ENCODE measurements at regions not wholly inside any gene's neighbourhood (a gene's known extent, or its start where the extent isn't known, plus 50 kb on each side); places are given as distances from the start of the nearest gene placed in this dataset.

- DNase-seq: no peak
These were observed 1498.0 kb downstream of the STIM2 start for GRCh38 chr4:28358606-28359005.

DNA sequence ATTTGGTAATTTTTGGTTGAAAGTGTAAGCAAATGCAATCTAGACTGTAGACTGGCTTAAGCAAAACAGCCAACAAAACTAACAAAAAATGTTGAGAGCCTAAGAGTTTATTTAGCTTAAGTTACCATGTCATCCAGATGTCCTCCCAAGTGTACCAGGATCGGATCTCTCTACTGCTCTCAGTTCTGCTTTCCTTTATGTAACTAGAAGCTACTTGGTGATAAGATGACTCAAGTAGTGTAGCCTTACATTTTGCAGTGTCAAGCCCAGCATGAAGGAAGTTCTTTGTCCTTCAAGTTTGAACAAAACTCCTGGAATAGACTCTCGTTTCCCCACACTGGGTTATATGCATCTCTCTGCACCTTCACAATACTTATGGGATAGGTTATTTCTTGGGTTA lies 1500.0 kb downstream of the STIM2 start:
- DNase-seq: no peak

GRCh38 chr4:28362169-28362568 lies 1501.5 kb downstream of the STIM2 start:
- DNase-seq: no peak

- DNase-seq: no peak
These were observed 1508.9 kb downstream of the STIM2 start for GRCh38 chr4:28369499-28369898.

- DNase-seq: no peak
These were observed 1512.5 kb downstream of the STIM2 start for GRCh38 chr4:28373191-28373590.

- no peak for DNase-seq
These were observed 1513.0 kb downstream of the STIM2 start for GRCh38 chr4:28373601-28374000.

DNA sequence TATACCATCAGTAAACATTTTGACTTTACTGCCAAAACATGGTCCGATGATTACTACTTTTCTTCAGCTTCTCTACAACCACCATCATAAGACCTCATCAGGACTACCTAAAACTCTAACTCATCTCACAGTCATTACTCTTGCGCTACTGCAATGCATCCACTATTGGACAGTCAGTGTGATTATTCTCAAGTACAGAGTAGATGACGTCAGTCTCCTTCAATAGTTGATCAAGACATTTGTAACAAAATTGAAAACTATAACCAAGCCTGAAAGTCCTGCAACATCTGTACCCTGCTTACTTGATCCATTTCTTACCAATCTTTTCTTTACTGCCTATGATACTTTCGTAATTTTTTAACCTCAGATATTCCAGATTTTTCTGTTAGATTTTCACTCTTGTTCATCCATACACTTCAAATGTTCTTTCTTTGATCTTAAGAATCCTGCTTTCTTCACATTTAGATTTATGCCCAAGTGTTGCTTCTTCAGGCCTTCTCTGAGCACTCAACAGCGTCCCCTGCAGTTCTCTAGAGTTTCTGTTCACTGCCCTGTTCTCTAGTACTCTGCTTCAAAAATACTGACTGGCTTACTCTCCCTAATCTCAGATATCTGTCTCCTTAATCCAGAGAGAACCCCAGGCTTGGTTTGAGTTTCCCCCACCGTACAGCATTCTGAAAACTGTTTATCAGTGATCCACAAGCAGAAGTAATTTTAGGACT lies 1517.6 kb downstream of the STIM2 start:
- DNase-seq: no peak

DNA sequence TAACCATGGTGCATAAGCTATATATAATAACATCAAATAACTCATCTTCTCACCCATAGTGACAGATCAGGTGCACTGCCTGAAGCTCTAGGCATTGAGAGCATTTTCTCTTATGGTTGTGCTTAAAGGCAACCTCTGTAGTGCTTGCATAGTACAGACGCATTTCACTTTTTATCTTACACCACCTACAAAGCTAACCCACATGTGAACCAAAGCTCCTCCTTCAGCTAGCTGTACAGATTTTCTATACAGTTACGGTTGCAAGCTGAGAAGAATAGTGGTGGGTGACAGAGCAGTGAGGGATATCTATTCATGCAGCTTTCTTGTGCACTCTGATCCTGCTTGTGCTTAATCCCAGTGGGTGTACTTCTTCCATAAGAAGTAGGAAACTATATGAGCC lies 1525.2 kb downstream of the STIM2 start:
- no peak for DNase-seq

- no peak for DNase-seq
These were observed 1526.1 kb downstream of the STIM2 start for GRCh38 chr4:28386776-28387175.

DNA sequence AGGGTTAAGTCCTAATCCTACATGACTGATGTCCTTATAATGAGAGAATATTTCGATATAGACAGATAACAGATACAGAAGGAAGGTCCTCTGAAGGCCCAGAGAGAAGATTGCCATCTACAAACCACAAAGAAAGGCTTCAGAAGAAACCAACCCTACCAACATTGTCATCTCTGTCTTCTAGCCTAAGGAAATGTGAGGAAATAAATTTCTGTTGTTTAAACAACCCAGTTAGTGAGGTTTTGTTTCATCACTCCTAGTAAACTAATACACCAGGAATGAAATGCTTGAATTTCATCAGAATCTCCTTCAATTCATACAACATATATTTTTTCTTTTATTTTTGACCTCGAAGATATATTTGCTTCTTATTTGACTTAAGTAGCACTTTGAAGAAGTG lies 1527.8 kb downstream of the STIM2 start:
- no peak for DNase-seq

GRCh38 chr4:28391877-28392276 lies 1531.2 kb downstream of the STIM2 start:
- DNase-seq: no peak

DNA sequence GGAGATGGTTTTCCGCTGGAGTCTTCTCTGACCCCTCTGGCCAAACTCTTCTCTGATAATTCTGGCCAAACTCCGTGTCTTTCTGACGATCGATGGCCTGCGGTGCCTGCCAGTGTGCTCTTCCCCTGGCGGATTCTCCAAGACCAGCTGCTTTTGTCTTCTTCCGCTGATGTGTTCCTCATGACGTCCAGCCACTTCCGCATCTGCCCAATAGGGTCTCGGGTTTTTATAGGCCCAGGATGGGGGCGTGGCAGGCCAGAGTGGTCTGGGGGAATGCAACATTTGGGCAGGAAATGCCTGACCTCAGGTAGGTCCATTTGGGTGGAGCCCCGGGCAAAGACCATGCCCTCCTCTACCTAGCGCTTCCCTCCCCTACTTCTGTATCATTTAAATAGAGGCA lies 1542.1 kb downstream of the STIM2 start:
- DNase-seq: no peak

- no peak for DNase-seq
These were observed 1560.6 kb downstream of the STIM2 start for GRCh38 chr4:28421221-28421620.

DNA sequence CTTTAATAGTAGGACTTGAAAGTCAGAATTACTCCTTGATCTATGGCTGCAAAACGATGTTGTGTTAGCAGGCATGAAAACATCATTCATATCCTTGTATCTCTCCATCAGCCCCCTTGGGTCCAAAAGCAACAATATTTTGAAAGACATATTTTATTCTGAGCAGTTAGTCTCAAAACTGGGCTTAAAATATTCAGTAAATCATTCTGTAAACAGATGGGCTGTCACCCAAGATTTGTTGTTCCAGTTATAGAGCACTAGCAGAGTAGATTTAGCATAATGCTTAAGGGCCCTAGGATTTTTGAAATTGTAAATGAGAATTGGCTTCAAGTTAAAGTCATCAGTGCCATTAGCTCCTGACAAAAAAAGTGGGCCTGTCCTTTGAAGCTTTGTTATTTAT lies 1565.6 kb downstream of the STIM2 start:
- DNase-seq: no peak

DNA sequence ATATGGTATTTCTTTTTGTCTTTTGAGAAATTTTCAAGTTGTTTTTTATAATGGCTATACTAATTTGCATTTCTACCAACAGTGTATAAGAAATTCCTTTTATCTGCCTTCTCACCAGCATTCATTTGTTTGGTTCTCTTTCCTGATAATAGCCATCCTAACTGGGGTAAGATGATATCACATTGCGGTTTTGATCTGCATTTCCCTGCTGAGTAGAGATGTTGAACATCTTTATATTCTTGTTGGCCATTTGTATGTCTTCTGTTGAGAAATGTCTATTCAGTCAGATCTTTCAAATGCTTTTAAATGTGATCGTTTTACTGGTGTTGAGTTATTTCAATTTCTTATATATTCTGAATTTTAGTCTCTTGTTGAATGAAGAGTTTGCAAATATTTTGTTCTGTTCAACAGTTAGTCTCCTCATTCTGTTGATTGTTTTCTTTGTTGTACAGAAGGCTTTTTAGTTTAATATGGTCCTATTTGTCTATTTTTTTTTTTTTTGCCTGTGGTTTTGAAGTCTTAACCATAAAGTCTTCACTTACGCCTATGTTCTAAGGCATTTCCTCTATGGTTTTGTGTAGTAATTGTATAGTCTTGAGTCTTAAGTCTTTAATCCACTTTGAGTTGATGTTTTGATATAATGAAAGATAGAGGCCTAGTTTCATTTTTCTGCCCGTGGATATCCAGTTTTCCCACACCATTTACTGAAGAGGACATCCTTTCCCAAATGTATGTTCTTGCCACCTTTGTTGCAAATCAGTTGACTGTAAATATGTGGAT lies 1566.9 kb downstream of the STIM2 start:
- no peak for DNase-seq

GRCh38 chr4:28432348-28433025 lies 1571.8 kb downstream of the STIM2 start:
- DNase-seq: no peak

GRCh38 chr4:28435314-28435713 lies 1574.7 kb downstream of the STIM2 start:
- no peak for DNase-seq

DNA sequence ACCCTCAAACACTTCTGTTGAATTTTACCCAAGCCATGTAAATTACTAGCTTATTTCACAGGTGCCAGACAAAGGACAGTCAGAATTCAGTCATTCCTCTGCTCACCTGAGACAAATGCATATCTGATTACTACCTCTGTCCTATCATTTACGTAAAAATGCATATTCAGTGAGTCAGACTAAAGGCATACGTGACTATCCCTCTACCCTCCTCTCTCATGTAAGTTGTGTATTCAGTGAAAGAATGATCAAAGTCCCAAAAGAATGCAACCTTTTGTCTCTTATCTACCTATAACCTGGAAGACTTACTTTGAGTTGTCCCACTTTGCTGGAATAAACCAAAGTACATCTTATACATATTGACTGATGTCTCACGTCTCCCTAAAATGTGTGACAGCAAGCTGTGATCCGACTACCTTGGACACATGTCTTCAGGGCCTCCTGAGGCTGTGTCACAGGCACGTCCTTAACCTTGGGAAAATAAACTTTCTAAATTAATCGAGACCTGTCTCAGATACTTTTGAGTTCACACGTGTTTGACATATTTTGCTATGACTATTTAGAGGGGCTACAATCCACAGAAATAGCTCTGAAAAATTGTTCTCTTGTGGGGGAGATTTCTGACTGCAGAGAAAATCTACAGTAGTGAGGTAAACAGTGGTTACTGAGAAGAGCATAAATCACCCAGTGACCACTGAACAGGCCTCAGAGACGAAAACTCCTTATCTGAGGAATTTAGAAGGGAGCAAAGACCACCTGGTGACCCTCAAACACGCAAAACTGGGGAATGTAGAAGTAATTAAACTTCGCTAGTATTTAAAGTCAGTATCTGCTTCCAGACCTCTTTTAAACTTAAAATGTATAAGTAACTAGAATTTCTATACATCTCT lies 1575.8 kb downstream of the STIM2 start:
- DNase-seq: no peak

DNA sequence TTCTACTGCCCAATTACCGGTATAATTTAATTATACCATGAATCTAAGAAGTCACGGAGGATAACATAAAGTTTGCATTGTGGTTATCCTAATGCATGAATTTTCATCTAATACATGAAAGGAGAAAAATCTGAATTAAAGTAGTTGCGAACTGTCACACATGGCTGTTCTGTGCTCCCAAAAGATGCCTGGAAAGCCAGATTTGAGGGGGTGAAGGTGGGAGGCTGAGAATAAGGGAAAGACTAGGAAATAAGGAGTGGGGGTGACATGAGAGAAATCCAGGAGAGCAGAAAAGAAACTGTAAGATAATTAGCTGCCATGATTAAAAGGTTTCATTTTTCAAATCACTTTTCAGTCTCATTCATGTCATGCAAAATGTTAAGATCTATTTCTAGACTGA lies 1582.7 kb downstream of the STIM2 start:
- peak in 7 of 56 donors; percentile 0 to 12 (median 3) for DNase-seq

- DNase-seq: peak in 12 of 56 donors; percentile 0 to 29 (median 4)
These were observed 1583.3 kb downstream of the STIM2 start for GRCh38 chr4:28443801-28444412.

Measured in nucleus accumbens (tissue), 56 donors.